OCI-LY1 (cell line): ENCODE measurements at regions not wholly inside any gene's neighbourhood (a gene's known extent, or its start where the extent isn't known, plus 50 kb on each side); places are given as distances from the start of the nearest gene placed in this dataset.

Source experiments
- CTCF ChIP-seq: fragments of 200-600 bp; sonication (generic), shearing (Covaris generic); IDR thresholded peaks from 2 replicates; pipeline ENCODE4 v1.5.1; 2017; ENCODE audit warnings: mild to moderate bottlenecking, antibody characterized with exemption, low read length, moderate library complexity, mixed read lengths
- EZH2 ChIP-seq: fragments of 200-600 bp; sonication (generic), shearing (Covaris generic); IDR thresholded peaks from 2 replicates; pipeline ENCODE4 v1.8.0; 2017; ENCODE audit warnings: borderline replicate concordance, mixed run types, mild to moderate bottlenecking, antibody characterized with exemption, low read length, moderate library complexity, mixed read lengths

- TF ChIP-seq CTCF (no peak), EZH2 (no peak)
These were observed 212.9 kb upstream of the HMGA2 start for GRCh38 chr12:65611396-65611795.
